Right forelimb (tissue), 1 donor: ENCODE measurements at regions not wholly inside any gene's neighbourhood (a gene's known extent, or its start where the extent isn't known, plus 50 kb on each side); places are given as distances from the start of the nearest gene placed in this dataset.

Experiments
- DNase-seq: peaks from one replicate; pipeline ENCODE4 v3.0.0-alpha.2; 2018

DNA sequence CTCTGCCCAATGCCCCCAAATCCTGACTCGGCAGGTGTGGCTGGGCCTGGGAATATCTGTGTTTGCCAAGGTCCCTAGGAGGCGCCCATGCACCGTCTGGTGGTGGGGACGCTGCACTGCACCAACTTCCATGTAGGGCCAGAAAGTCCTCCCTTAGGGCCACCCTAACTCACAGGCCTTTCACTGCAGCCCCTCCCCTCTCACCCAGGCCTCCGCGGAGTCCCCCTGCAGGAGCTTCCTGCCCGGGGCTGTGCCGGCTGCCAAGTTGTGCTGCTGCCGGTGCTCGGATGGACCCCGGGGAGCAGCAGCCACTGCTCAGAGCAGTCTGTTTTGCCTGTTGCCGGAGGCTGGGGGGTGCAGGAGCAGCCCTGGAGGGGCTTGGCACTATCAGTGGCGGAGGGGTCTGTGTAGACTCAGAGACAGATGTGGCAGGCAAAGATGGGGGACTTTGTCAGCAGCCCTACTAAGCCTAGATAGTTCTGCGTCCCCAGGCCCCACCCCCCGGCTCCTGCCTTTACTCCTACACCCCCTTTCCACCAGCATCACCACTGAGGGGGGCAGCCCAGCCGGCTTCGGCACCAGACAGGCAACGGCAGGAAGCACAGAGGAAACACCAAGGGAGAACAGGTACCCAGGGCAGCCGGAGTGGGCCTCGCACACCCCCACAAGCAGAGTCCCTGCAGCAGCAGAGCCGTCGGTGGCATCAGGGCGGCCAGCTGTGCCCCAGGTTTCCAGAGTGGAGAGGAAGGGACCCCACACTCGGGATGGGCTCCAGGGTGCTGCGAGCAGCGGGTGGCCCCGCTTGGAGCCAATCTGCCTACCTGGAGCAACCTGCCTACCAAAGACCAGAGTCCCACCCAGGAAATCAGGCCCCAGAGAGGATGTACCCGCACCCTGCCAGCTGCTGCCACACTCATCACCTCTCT, 124.3 kb downstream of the TRIM29 start:
- peak; percentile 69 for DNase-seq

DNA sequence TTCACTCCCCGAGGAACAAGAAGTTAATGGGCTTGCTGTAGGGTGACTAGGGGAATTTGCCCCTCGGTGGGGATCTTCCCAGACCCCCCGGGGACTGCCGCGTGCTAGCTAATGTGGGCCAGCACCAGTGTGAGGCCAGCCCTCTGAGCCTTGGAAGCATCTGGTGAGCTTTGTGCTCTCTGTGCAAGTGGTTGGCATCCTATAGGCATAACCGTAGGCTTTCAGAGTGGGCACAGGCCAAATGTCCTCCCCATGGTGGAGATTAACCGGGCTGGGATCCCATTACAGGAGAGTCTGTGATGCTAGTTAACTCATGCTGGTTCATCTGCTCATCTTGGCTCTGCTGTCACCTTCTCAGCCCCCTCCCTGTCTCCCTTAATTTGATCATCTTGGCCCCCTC, 125.7 kb downstream of the TRIM29 start:
- no peak for DNase-seq

- no peak for DNase-seq
Observed at GRCh38 chr11:120011836-120012235, 126.1 kb downstream of the TRIM29 start.

DNA sequence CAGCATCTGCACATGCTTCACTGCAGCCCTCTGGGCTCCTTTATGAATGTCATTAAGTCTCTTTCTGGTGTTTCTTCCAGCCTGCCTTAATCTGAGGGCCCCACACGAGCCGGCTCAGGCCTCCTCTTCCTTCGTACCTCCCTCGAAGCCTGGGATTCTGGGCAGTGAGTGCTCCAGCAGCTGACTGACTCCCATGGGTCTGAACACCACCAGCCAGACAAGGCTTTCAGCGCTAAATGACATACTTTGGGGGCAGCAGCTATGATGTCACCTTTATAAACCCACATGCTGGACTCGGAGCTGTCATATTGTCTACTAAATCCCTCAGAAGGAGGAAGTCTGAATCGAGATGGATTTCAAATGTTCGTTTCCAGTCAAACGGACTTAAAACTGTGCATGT, 127.1 kb downstream of the TRIM29 start:
- DNase-seq = no peak

DNA sequence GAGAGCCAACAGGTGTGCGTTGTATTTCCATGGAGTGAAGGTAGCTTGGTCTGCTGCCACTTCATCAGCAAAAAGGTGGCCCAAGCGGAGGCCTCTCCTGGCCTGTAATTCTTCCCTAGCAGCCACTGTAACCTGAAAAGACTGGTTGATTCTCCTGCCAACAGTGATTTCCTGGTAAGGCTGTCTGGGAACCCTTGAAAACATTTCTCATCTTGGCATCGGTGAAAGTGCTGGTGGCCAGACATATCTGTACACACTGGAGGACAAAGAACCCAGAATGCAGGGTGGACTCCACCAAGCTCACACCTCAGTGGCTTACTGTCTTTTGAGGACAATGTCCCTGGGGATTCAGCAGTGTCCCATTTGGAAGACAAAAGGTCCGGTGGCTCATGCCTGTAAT, 128.0 kb downstream of the TRIM29 start:
- no peak for DNase-seq

DNA sequence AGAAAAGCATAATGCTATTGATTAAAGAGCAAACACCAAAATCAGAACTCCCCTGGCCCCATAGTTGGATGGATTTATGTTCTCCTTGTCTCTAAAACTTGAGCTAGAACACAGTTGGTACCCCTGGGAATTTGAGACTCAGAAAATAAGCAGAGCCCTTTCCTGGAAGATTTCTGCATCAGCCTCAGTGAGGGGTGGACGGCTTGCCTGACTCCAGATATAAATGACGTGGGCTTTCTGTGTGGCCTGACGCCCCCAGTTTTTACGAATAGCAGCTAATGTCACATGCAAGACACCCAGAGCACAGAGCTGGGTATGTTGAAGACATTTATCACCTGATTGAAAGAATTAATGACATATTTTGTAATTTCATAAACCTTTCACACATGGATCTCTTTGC, 130.8 kb downstream of the TRIM29 start:
- no peak for DNase-seq

GRCh38 chr11:120004723-120005122, 133.2 kb downstream of the TRIM29 start:
- DNase-seq = no peak

DNA sequence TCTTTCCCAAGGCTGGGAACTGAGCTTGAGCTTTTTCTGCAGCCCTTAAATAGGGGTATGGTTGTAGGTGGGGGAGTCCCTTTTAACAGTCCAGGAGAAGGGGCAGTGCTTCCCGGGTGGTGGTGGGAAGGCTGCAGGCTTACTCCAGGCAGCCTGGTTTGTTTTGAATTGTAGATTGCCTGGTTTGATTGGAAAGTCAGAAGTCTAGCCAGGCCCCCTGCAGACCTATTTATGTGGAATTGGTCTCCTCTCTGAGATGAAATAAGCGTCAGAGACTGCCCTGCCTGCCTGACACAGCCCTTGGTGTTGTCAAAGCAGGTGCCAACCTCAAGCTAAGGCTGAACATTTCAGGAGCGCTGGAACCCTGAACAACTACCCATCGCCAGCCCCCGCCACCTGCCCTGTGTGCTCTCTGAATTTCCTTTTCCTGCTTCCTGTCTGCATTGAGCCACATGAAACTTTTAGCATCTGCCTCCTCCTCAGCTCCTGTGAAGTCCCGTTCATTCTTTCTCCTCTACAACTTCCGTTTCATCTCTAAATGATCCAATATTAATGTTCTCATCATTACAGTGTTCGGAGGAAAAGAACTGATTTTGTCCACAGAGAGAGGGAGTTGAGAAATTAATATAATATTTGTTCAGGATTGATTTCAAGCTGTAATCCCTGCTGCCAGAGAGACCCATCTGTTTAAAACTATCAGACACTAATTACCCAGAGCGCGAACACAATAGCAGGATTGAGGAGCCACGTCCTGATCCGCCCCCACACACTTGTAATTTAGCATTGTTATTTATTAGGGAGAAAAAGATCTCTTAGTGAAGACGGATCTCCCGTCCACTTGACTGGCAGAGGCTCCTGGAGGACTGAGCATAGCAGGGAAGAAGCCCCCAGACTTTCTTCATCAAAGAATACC, 136.5 kb downstream of the TRIM29 start:
- no peak for DNase-seq

DNA sequence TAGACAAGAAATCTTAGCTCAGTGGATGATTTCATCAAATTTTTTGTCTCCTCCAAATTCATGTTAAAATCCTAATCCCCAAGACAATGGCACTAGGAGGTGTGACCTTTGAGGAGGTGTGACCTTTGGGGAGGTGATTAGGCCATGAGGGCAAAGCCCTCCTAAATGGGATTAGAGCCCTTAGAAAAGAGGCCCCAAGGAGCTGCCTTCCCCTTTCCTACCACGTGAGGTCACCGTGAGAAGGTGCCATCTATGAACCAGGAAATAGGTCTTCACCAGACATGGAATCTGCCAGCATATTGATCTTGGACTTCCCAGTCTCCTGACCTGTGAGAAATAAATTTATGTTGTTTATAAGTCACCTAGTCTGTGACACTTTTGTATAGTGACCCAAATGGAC, 138.7 kb downstream of the TRIM29 start:
- DNase-seq = no peak

DNA sequence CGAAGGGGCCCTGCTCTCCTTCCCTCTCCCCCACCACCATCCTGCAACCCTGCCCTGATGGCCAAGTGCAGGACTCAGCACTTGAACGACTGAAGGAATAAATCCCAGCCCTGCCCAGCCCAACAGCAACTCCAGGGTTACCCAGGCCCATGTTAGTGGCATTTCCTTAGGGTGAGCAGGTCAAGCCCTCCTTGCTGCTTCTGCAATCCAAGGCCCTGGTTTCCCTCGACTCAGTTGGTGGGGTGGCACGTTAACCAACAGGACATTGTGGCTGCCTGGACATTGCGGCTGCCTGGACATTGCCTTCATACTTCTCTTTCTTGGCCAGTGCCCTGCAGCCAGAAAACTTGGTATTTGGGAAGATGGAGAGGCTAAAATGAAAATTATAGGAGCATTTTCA, 141.4 kb downstream of the TRIM29 start:
- no peak for DNase-seq

DNA sequence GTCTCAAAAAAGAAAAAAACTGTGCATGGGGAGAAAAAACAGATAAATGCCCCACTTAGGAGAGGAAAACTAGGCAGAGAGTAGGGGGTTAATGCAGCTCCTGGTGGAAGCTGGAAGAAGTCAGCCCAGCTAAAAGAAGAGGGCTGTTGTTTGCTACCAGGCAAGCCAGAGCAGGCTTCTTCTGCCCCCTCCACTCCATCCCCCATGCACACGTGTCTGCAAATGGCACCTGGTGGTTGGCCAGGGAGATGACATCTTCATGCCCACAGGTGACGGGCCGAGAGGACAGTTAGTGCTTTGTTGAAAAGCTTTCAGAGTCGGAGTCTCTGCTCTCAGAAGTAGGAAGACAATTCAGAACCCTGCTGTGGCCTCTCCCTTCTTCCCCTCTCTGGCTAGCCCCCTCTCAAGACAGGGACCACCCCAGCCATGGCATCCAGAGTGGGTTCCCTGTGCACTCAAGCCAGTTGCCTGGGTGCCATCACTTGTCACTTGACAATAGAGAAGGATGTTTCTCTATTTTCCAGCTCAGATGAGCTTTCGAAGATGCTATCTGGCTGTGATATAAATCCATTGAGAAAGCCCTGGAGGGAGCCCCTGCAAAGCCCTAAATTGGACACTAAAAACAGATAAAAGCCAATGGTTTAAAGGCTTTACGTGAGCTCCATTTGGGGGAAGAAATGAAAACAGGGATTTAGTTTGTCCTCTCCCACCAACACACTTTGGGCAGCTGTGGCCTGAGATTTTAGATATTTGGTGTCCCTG, 142.0 kb downstream of the TRIM29 start:
- no peak for DNase-seq

DNA sequence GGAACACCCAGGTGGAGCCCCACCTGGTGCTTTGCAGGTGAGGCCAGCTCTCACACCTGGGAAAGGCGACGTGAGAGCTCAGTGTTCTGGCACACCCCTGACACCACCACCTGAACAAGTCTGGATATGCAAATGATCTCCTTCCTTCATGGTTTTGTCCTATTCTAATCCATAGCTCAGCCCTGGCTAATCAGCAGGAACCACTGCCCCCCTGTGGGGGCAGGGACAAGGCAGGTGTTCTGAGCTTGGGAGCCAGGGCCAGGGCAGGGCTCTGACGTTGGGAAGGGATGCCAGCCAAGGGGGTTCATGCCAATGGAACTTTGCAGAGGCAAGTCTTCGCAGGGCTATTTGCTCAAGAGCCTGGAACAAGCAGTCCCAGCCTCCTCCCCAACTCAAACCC, 144.2 kb downstream of the TRIM29 start:
- no peak for DNase-seq

DNA sequence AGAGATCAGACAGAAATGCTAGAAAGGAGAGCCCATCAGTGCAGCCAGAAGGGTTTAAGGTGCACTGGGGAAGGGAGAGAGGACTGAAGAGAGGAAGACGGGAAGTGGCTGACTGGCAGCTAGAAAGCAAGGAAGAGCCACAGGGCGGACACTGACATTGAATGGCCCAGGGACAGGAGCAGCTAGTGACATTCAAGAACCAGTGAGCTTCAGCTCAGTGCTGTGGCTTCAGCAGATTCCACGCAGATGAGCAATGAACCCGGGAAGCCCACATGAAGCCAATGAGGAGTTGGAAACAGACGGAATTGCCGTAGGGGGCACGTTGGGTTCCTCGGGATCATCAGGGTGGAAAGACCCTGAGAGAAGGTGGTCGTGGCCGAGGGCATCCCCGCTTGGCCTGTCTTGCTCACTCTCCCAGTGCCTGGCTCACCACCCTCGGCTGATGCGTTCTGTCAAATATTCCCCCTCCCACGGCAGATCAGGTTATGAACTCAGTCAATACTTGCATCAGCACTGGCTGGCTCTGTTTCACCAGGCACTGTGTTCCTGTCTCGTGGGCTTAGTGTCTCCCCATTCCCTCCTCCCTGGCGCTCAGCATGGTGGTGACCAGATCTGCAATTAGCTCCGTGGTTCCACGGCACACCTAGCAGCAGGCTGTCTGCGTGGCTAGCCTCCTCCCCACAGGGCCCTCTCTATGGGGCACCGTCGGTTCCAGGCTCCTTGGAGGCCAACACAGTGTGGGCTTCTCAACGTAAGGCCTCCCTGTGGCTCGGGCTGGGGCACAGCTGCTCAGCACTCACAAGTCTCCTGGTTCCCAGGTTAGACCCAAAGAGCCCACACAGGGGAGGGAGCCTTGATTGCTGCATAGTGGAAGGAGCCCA, 145.5 kb downstream of the TRIM29 start:
- no peak for DNase-seq

- DNase-seq = no peak
Observed at GRCh38 chr11:119991669-119992068, 146.2 kb downstream of the TRIM29 start.

DNA sequence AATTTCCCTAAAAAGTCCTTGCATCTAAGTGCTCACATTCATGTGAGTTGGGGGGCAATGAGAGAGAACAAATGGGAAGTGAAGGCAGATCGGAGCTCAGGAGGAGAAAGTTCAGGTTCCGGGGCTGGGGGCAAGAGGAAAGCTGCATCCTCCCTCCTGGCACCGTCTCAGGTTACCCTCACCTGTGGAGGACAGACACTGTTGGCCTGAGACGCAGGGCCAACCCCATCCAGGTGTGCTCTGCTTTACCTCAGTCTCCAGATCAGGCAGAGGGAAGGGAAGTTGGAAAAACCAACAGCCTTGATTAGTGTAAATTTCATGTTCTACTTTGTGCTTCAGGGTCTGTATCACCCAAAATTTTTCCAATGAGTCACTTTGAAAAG, 146.9 kb downstream of the TRIM29 start:
- DNase-seq = no peak

DNA sequence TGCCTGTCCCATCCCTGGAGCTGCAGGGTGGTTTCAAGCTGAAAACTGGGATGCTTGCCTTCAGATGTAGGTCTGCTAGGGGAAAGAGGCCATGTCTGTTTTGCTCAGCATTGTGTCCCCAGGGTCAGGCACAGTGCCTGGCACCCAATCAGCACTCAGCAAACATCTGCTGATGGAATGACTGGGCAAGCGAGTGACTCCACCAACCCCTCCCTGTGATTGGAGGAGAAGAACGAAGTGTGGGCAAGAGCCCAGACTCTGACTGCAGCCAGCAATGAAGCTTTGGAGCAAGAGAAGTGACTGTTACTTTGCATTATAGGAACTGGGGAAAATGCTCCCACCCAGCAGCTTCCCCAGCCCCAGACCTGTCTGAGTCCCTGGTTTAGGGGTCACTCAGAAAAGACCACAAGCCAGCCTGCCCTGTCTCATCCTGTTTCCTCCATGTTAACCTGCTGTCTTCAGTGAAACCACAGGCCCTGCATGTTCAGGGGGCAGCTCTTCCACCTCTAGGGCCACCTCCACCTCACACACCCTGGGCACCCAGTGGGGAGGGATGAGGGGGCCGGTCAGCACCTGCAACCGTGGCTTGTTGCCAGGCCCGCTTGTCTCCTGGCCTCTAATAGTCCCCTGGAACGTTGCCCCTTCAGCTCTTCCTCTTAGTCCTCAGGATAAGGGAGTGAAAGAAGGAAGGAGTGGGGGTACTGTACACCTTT, 147.4 kb downstream of the TRIM29 start:
- no peak for DNase-seq

GRCh38 chr11:119989159-119989821, 148.6 kb downstream of the TRIM29 start:
- no peak for DNase-seq

- no peak for DNase-seq
Observed at GRCh38 chr11:119985551-119985950, 152.4 kb downstream of the TRIM29 start.

- no peak for DNase-seq
Observed at GRCh38 chr11:119983816-119984215, 154.1 kb downstream of the TRIM29 start.

- no peak for DNase-seq
Observed at GRCh38 chr11:119983240-119983732, 154.6 kb downstream of the TRIM29 start.
